ENCODE measurements at regions not wholly inside any gene's neighbourhood (a gene's known extent, or its start where the extent isn't known, plus 50 kb on each side); places are given as distances from the start of the nearest gene placed in this dataset.

- H3K4me1 Mint-ChIP-seq, result no peaks in the 10 kb centered on the region
- no peaks in the 10 kb centered on the region for H3K9me3 ChIP-seq (ENCODE audit: low read depth)
- H3K4me2 ChIP-seq, result no peak overlapping the region
- H3F3A ChIP-seq (ENCODE audit: low read depth), result no peaks in the 10 kb centered on the region
- H3K9ac ChIP-seq, result no peak overlapping the region
- H2AFZ ChIP-seq (replicated peaks), result no peak overlapping the region
- H3K27me3 ChIP-seq, result no peaks in the 10 kb centered on the region
- H3K27ac ChIP-seq, result no peak overlapping the region
- no peak overlapping the region for H3K4me3 ChIP-seq
- no peak overlapping the region for H3K27ac Mint-ChIP-seq
- H3K9me3 Mint-ChIP-seq, result no peaks in the 10 kb centered on the region
- H4K20me1 ChIP-seq (ENCODE audit: low read depth), result no peaks in the 10 kb centered on the region
- no peaks in the 10 kb centered on the region for H3K27me3 Mint-ChIP-seq (ENCODE audit: insufficient read depth, low read depth)
- no peak for DNase-seq (ENCODE audit: low spot score)
- H3K36me3 Mint-ChIP-seq, result no peaks in the 10 kb centered on the region
- no peak overlapping the region for H3K4me3 Mint-ChIP-seq
- TF ChIP-seq EZH2 (IDR thresholded peaks at IDR 0.05) (no peak), EZH2phosphoT487 (IDR thresholded peaks at IDR 0.05) (no peak)
- TF ChIP-seq, protein P1, sequence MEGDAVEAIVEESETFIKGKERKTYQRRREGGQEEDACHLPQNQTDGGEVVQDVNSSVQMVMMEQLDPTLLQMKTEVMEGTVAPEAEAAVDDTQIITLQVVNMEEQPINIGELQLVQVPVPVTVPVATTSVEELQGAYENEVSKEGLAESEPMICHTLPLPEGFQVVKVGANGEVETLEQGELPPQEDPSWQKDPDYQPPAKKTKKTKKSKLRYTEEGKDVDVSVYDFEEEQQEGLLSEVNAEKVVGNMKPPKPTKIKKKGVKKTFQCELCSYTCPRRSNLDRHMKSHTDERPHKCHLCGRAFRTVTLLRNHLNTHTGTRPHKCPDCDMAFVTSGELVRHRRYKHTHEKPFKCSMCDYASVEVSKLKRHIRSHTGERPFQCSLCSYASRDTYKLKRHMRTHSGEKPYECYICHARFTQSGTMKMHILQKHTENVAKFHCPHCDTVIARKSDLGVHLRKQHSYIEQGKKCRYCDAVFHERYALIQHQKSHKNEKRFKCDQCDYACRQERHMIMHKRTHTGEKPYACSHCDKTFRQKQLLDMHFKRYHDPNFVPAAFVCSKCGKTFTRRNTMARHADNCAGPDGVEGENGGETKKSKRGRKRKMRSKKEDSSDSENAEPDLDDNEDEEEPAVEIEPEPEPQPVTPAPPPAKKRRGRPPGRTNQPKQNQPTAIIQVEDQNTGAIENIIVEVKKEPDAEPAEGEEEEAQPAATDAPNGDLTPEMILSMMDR (IDR thresholded peaks at IDR 0.05), result no peak
- H3K4me1 ChIP-seq, result no peaks in the 10 kb centered on the region
- no peaks in the 10 kb centered on the region for H3K36me3 ChIP-seq
- no peaks in the 10 kb centered on the region for H3K79me2 ChIP-seq (ENCODE audit: low read depth)
These were observed 438.9 kb downstream of the NAV3 start for GRCh38 chr12:78269620-78270019.

- no peak for DNase-seq (ENCODE audit: low spot score)
- no peak overlapping the region for H3K27ac ChIP-seq
- no peaks in the 10 kb centered on the region for H3K9me3 ChIP-seq (ENCODE audit: low read depth)
- no peaks in the 10 kb centered on the region for H4K20me1 ChIP-seq (ENCODE audit: low read depth)
- Mint-ChIP-seq H3K4me3 (no peak overlapping the region), H3K27me3 (ENCODE audit: insufficient read depth, low read depth) (no peaks in the 10 kb centered on the region), H3K4me1 (no peaks in the 10 kb centered on the region), H3K27ac (no peak overlapping the region), H3K9me3 (no peaks in the 10 kb centered on the region), H3K36me3 (no peaks in the 10 kb centered on the region)
- H3K27me3 ChIP-seq, result no peaks in the 10 kb centered on the region
- no peaks in the 10 kb centered on the region for H3K79me2 ChIP-seq (ENCODE audit: low read depth)
- no peaks in the 10 kb centered on the region for H3K36me3 ChIP-seq
- H3K4me1 ChIP-seq, result no peaks in the 10 kb centered on the region
- TF ChIP-seq EZH2phosphoT487 (IDR thresholded peaks at IDR 0.05), result no peak
- no peak for TF ChIP-seq EZH2 (IDR thresholded peaks at IDR 0.05)
- TF ChIP-seq, protein P1 (IDR thresholded peaks at IDR 0.05), result no peak
- no peak overlapping the region for H3K4me3 ChIP-seq
- no peak overlapping the region for H2AFZ ChIP-seq (replicated peaks)
- H3K4me2 ChIP-seq, result no peak overlapping the region
- H3K9ac ChIP-seq, result no peak overlapping the region
- no peaks in the 10 kb centered on the region for H3F3A ChIP-seq (ENCODE audit: low read depth)
These were observed 440.9 kb downstream of the NAV3 start for GRCh38 chr12:78271546-78271945.

DNA sequence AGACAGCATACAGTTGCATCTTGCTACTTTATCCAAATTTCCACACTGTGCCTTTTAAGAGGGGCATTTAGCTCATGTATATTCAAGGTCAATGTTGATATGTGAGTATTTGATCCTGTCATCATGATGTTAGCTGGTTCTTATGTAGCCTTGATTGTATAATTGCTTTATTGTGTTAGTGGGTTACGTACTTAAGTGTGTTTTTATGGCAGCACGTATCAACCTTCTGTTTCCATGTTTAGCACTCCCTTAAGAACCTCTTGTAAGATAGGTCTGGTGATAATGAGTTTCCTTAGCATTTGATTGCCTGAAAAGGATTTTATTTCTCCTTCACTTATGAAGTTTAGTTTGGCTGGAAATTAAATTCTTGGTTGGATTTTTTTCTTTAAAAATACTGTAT is 445.2 kb downstream of the NAV3 start:
- Histone ChIP-seq H3K4me3 (no peak overlapping the region), H3K4me1 (no peaks in the 10 kb centered on the region), H3K27ac (no peak overlapping the region), H3K4me2 (no peak overlapping the region), H3K9ac (no peak overlapping the region), H2AFZ (replicated peaks) (no peak overlapping the region), H4K20me1 (ENCODE audit: low read depth) (no peaks in the 10 kb centered on the region), H3K36me3 (no peaks in the 10 kb centered on the region), H3K27me3 (no peaks in the 10 kb centered on the region), H3F3A (ENCODE audit: low read depth) (no peaks in the 10 kb centered on the region), H3K9me3 (ENCODE audit: low read depth) (no peaks in the 10 kb centered on the region), H3K79me2 (ENCODE audit: low read depth) (no peaks in the 10 kb centered on the region)
- Mint-ChIP-seq H3K9me3 (peaks cover 13% of the 10 kb centered on the region), H3K4me3 (no peak overlapping the region), H3K27ac (no peak overlapping the region), H3K27me3 (ENCODE audit: insufficient read depth, low read depth) (no peaks in the 10 kb centered on the region), H3K36me3 (no peaks in the 10 kb centered on the region), H3K4me1 (no peaks in the 10 kb centered on the region)
- no peak for DNase-seq (ENCODE audit: low spot score)
- TF ChIP-seq, protein P1 (IDR thresholded peaks at IDR 0.05), result no peak
- TF ChIP-seq EZH2 (IDR thresholded peaks at IDR 0.05), result no peak
- no peak for TF ChIP-seq EZH2phosphoT487 (IDR thresholded peaks at IDR 0.05)

Measured in neural progenitor cell (in vitro differentiated cells).